ENCODE measurements at regions not wholly inside any gene's neighbourhood (a gene's known extent, or its start where the extent isn't known, plus 50 kb on each side); places are given as distances from the start of the nearest gene placed in this dataset.

GRCh38 chr5:3987867-3988266, 392.2 kb downstream of the IRX1 start:
- ChIA-PET CTCF (no interaction called here), POLR2A (no interaction called here)
- intact Hi-C loops (cut with micrococcal nuclease) (no loop called here), dilution Hi-C loops (cut with MboI; ENCODE audit: extremely low pct_ligation_motif_present, low sequenced_read_pairs) (no loop called here)
- Histone ChIP-seq H3K4me1 (ENCODE audit: control insufficient read depth, extremely low read depth, insufficient read depth, low read length) (no peaks in the 10 kb centered on the region), H3K9me1 (replicated peaks; ENCODE audit: control insufficient read depth, extremely low read depth, insufficient read depth, low read length) (no peaks in the 10 kb centered on the region), H3K9ac (replicated peaks; ENCODE audit: extremely low read depth, insufficient read depth, low read length) (no peak overlapping the region), H3K9me3 (replicated peaks; ENCODE audit: control insufficient read depth, insufficient read depth, low read length) (no peaks in the 10 kb centered on the region), H2AFZ (ENCODE audit: low read depth, low read length) (no peak overlapping the region), H3K27ac (ENCODE audit: insufficient read depth, low read depth, low read length) (no peak overlapping the region), H3K4me3 (replicated peaks in 1 of 3; ENCODE audit: insufficient read depth in 1 of 3, low read depth in 1 of 3, low read length in 3 of 3) (no peak overlapping the region), H3K79me2 (ENCODE audit: control insufficient read depth, insufficient read depth, low read length) (no peaks in the 10 kb centered on the region), H3K36me3 (ENCODE audit: control insufficient read depth in 2 of 2, extremely low read depth in 1 of 2, insufficient read depth in 2 of 2, low read length in 2 of 2) (no peaks in the 10 kb centered on the region), H4K20me1 (replicated peaks; ENCODE audit: control insufficient read depth, extremely low read depth, insufficient read depth, low read length) (no peaks in the 10 kb centered on the region), H3K27me3 (ENCODE audit: control insufficient read depth in 2 of 2, insufficient read depth in 2 of 2, low read length in 2 of 2) (no peaks in the 10 kb centered on the region), H3K4me2 (ENCODE audit: insufficient read depth, low read length) (no peak overlapping the region)
- BruUV-seq (replicated peaks) = no TSS peak
- FAIRE-seq (no peak), DNase-seq (ENCODE audit: low read depth, low spot score) (no peak)
- no peak for TF ChIP-seq MAX (IDR thresholded peaks at IDR 0.05; ENCODE audit: insufficient read depth, insufficient read length)
- TF ChIP-seq GATA2 (IDR thresholded peaks at IDR 0.05; ENCODE audit: insufficient read depth, insufficient read length, low read depth, low read length) = no peak
- no peak for TF ChIP-seq JUN (IDR thresholded peaks at IDR 0.05; ENCODE audit: borderline replicate concordance, insufficient read depth, insufficient read length, low read depth)
- no peak for TF ChIP-seq MYC (IDR thresholded peaks at IDR 0.05; ENCODE audit: low read depth, low read length)
- TF ChIP-seq FOS (IDR thresholded peaks at IDR 0.05; ENCODE audit: borderline replicate concordance, insufficient read depth, low read length) = no peak
- no peak for TF ChIP-seq POLR2A (IDR thresholded peaks at IDR 0.05; ENCODE audit: low read depth, low read length)
- TF ChIP-seq POLR2AphosphoS5 (IDR thresholded peaks at IDR 0.05; ENCODE audit: insufficient read depth, low read depth, low read length) = no peak

- intact Hi-C loops (cut with micrococcal nuclease) = no loop called here
- Histone ChIP-seq H3K4me3 (replicated peaks in 1 of 3; ENCODE audit: insufficient read depth in 1 of 3, low read depth in 1 of 3, low read length in 3 of 3) (peak overlapping the region in 1 of 3 experiments; percentile 30), H3K4me1 (ENCODE audit: control insufficient read depth, extremely low read depth, insufficient read depth, low read length) (peaks cover 36% of the 10 kb centered on the region), H3K4me2 (ENCODE audit: insufficient read depth, low read length) (peak overlapping the region; percentile 87), H3K27me3 (ENCODE audit: control insufficient read depth in 2 of 2, insufficient read depth in 2 of 2, low read length in 2 of 2) (no peaks in the 10 kb centered on the region), H3K9ac (replicated peaks; ENCODE audit: extremely low read depth, insufficient read depth, low read length) (peak overlapping the region; percentile 51), H2AFZ (ENCODE audit: low read depth, low read length) (peak overlapping the region; percentile 61), H3K36me3 (ENCODE audit: control insufficient read depth in 2 of 2, extremely low read depth in 1 of 2, insufficient read depth in 2 of 2, low read length in 2 of 2) (no peaks in the 10 kb centered on the region), H3K27ac (ENCODE audit: insufficient read depth, low read depth, low read length) (peak overlapping the region; percentile 68), H3K9me3 (replicated peaks; ENCODE audit: control insufficient read depth, insufficient read depth, low read length) (no peaks in the 10 kb centered on the region), H3K79me2 (ENCODE audit: control insufficient read depth, insufficient read depth, low read length) (no peaks in the 10 kb centered on the region), H4K20me1 (replicated peaks; ENCODE audit: control insufficient read depth, extremely low read depth, insufficient read depth, low read length) (no peaks in the 10 kb centered on the region), H3K9me1 (replicated peaks; ENCODE audit: control insufficient read depth, extremely low read depth, insufficient read depth, low read length) (no peaks in the 10 kb centered on the region)
- CTCF ChIA-PET = no interaction called here
- dilution Hi-C loops (cut with MboI; ENCODE audit: extremely low pct_ligation_motif_present, low sequenced_read_pairs) = no loop called here
- TF ChIP-seq GATA2 (IDR thresholded peaks at IDR 0.05; ENCODE audit: insufficient read depth, insufficient read length, low read depth, low read length) = no peak
- no peak for TF ChIP-seq POLR2AphosphoS5 (IDR thresholded peaks at IDR 0.05; ENCODE audit: insufficient read depth, low read depth, low read length)
- TF ChIP-seq CTCF (IDR thresholded peaks at IDR 0.05; ENCODE audit: extremely low read depth in 1 of 2, insufficient read depth in 1 of 2, low read depth in 1 of 2, low read length in 2 of 2) = no peak
- no peak for TF ChIP-seq POLR2A (IDR thresholded peaks at IDR 0.05; ENCODE audit: low read depth, low read length)
- no peak for TF ChIP-seq EZH2 (IDR thresholded peaks at IDR 0.05; ENCODE audit: borderline replicate concordance, low read depth, low read length, severe bottlenecking)
- TF ChIP-seq MYC (IDR thresholded peaks at IDR 0.05; ENCODE audit: low read depth, low read length) = no peak
- no peak for TF ChIP-seq MAX (IDR thresholded peaks at IDR 0.05; ENCODE audit: insufficient read depth, insufficient read length)
- TF ChIP-seq FOS (IDR thresholded peaks at IDR 0.05; ENCODE audit: borderline replicate concordance, insufficient read depth, low read length) = no peak
- no peak for TF ChIP-seq JUN (IDR thresholded peaks at IDR 0.05; ENCODE audit: borderline replicate concordance, insufficient read depth, insufficient read length, low read depth)
- POLR2A ChIA-PET = no interaction called here
- DNase-seq (ENCODE audit: low read depth, low spot score) (no peak), FAIRE-seq (peak; percentile 55)
- TSS peak; percentile 14 for BruUV-seq (replicated peaks)
These were observed 398.3 kb downstream of the IRX1 start for GRCh38 chr5:3993856-3994473.
